VCaP (cell line): ENCODE measurements at regions not wholly inside any gene's neighbourhood (a gene's known extent, or its start where the extent isn't known, plus 50 kb on each side); places are given as distances from the start of the nearest gene placed in this dataset.

Source experiments
- H3K27ac ChIP-seq: fragments of 450-650 bp; 2 replicates; pipeline ENCODE4 v1.5.1; 2017
- TF ChIP-seq, protein P1 (sequence below): fragments of 450-650 bp; conservative IDR thresholded peaks from 2 replicates; pipeline ENCODE4 v1.5.1; 2017; ENCODE audit warnings: mild to moderate bottlenecking, moderate library complexity

DNA sequence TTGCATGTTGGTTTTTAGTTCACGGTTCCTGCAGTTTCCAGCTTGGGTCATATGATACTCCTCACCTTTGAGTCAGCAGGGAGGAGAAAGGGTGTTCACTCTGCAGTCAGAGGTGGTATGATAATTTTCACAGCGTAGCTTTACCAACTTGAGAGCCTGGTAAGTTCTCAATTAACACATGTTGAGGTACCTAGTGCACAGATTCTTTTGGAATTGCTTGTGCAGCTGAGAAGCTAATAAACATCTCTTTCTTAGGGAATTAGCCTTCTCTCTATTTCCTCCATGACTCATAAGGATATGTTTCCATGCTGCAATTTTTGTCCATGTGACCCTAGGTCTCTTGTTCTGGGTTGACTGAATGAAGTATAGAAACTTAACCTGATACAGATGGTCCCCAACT is 166.6 kb downstream of the KIF20B start:
- TF ChIP-seq, protein P1, sequence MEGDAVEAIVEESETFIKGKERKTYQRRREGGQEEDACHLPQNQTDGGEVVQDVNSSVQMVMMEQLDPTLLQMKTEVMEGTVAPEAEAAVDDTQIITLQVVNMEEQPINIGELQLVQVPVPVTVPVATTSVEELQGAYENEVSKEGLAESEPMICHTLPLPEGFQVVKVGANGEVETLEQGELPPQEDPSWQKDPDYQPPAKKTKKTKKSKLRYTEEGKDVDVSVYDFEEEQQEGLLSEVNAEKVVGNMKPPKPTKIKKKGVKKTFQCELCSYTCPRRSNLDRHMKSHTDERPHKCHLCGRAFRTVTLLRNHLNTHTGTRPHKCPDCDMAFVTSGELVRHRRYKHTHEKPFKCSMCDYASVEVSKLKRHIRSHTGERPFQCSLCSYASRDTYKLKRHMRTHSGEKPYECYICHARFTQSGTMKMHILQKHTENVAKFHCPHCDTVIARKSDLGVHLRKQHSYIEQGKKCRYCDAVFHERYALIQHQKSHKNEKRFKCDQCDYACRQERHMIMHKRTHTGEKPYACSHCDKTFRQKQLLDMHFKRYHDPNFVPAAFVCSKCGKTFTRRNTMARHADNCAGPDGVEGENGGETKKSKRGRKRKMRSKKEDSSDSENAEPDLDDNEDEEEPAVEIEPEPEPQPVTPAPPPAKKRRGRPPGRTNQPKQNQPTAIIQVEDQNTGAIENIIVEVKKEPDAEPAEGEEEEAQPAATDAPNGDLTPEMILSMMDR: no peak
- no peak overlapping the region for H3K27ac ChIP-seq

DNA sequence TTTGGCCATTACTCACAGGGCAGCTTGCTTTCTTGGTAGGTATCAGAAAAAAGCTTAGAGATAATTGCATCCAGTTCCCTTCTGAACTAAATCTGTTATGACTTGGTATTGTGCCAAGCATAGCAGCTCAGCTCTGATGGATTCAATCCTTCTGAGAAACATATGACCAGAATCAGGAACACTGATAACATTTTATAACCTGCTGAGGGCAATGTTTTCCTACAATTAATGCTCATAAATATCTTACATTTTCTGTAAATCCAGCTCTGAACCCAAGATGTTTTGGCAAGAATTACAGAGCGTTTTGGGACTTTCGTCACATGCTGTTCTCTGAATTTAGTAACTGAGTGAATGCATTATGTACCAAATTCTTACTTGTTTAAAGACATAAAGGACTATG is 167.8 kb downstream of the KIF20B start:
- TF ChIP-seq, protein P1: no peak
- no peak overlapping the region for H3K27ac ChIP-seq

DNA sequence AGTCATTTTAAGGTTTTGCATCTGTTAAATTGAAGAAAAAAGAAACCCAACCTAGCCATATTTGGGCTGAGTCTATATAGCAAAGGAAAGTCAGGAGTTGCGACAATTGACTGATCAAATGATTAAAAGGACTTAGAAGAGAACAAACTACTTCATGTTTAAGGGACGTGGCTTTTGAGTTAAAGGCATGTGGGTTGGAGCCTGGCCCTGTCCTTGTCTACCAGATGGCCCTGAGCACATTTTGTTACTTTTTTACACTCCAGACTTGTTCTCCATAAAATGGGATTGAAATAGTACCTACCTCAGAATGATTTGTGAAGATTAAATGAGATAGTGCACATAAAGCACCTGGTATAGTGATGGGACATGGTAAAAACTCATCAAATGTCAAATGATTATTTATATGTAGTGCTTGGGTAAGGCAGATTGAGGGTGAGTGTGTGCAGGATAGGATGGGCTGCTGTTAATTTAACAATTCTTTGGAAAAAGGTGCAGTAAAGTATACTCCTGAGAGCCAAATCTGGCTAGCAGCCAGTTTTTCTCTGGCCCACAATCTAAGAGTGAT is 168.3 kb downstream of the KIF20B start:
- TF ChIP-seq, protein P1: no peak

DNA sequence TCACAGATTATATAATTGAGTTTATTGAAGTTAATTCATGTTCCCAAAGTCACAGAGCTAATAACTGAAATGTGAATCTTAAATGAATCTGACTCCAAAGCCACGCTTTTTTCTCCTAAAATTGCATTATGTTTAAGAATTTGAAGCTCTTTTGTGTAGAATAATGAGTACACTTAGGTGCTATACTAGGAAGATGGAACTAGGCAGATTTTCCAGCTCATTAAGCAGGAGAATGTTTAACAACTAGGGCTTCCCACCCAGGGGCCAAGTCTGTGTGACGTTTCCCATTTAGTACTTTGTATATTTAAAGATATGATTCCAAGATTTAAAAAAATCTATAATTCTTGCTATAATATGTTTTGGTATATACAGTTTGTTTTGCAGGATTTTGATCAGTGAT is 169.5 kb downstream of the KIF20B start:
- TF ChIP-seq, protein P1: no peak
- no peak overlapping the region for H3K27ac ChIP-seq

More for the DNA sequence above, 168.3 kb downstream of the KIF20B start:
- H3K27ac ChIP-seq: no peak overlapping the region

DNA sequence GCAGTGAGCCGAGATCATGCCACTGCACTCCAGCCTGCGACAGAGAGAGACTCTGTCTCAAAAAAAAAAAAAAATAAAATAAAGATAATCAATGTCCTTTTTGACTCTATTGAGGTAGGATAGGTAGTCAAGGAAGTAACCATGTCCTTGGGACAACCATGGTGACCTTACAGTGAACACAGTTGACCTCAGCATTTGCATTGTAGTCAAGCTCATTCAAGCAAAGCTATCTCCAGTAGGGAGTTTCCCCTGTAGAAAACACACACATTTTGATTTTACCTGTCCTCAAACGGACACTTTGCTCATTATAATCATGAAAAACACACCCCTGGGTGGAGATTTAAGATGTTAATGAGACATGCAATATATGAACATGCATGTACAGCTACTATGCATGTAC is 171.7 kb downstream of the KIF20B start:
- TF ChIP-seq, protein P1: no peak
- H3K27ac ChIP-seq: no peak overlapping the region

DNA sequence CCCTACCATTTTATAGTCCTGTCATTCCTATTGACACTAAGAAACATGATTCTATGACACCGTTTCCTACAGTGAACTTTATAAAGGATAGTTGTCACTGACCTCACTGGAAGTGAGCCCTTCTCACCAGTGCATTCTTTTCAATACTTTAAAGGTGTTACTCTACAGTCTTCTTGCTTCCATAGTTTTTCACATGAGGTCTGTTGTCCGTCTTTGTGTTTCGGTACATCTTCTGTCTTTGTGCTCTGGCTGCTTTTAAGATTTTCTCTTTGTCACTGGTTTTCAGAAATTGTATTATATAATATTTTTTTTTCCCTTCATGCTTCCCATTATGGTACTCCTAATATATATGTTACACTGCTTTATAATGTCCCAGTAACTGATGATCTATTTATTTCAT is 174.2 kb downstream of the KIF20B start:
- no peak overlapping the region for H3K27ac ChIP-seq
- TF ChIP-seq, protein P1: no peak

DNA sequence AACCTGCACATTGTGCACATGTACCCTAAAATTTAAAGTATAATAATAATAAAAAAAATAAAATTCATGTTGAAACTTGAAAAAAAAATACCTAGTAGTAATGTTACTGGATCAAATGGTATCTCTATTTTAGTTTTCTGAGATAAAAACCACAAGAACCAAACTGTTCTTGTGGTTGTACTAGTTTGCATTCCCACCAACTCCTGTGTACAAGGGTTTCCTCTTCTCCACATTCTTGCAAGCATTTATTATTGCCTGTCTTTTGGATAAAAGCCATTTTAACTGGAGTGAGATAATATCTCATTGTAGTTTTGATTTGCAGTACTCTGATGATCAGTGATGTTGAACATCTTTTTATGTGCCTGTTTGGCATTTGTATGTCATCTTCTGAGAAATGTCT is 177.7 kb downstream of the KIF20B start:
- TF ChIP-seq, protein P1: no peak
- H3K27ac ChIP-seq: no peak overlapping the region
